MCF 10A (cell line): ENCODE measurements at regions not wholly inside any gene's neighbourhood (a gene's known extent, or its start where the extent isn't known, plus 50 kb on each side); places are given as distances from the start of the nearest gene placed in this dataset.

Experiments used
- BruUV-seq: library from RNA; stranded (reverse); fragments of 400-500 nt; replicated peaks from 2 replicates; lab custom pipeline; 2021; lab: Mats Ljungman, UMichigan
- CTCF ChIA-PET: fragments of 300-600 bp; sonication (Branson Sonifier 250); formaldehyde crosslinking; extraction: SDS; loops from one replicate; lab custom pipeline; 2021; ENCODE audit warnings: antibody characterized with exemption, inconsistent platforms; lab: Yijun Ruan, JAX
- POLR2A ChIA-PET: fragments of 300-600, 350-650 bp; sonication (Branson Sonifier 250); formaldehyde crosslinking; extraction: SDS; loops from one replicate; lab custom pipeline; 2020; ENCODE audit warnings: antibody characterized with exemption, inconsistent platforms; lab: Yijun Ruan, JAX
- DNase-seq: peaks from one replicate; pipeline ENCODE4 v3.0.0-alpha.2; 2018; ENCODE audit not compliant: unreplicated experiment
- H3K27ac Mint-ChIP-seq: one replicate; pipeline ENCODE4 v1.8.0; 2022; ENCODE audit warnings: mild to moderate bottlenecking, low read depth, mixed read lengths; ENCODE audit not compliant: unreplicated experiment
- H3K27me3 Mint-ChIP-seq: one replicate; pipeline ENCODE4 v1.8.0; 2022; ENCODE audit warnings: mixed read lengths; ENCODE audit not compliant: insufficient read depth, unreplicated experiment
- H3K36me3 Mint-ChIP-seq: one replicate; pipeline ENCODE4 v1.8.0; 2022; ENCODE audit warnings: mild to moderate bottlenecking, moderate library complexity, mixed read lengths; ENCODE audit not compliant: insufficient read depth, unreplicated experiment
- H3K4me1 Mint-ChIP-seq: one replicate; pipeline ENCODE4 v1.8.0; 2022; ENCODE audit warnings: mixed read lengths; ENCODE audit not compliant: insufficient read depth, unreplicated experiment
- H3K4me3 Mint-ChIP-seq: one replicate; pipeline ENCODE4 v1.8.0; 2022; ENCODE audit warnings: mild to moderate bottlenecking, moderate library complexity, mixed read lengths; ENCODE audit not compliant: unreplicated experiment
- H3K9me3 Mint-ChIP-seq: one replicate; pipeline ENCODE4 v1.8.0; 2022; ENCODE audit warnings: mixed read lengths; ENCODE audit not compliant: unreplicated experiment
- CTCF ChIP-seq: fragments of 200-600 bp; IDR thresholded peaks from one replicate; pipeline ENCODE4 v1.8.0; 2022; ENCODE audit warnings: antibody characterized with exemption, mild to moderate bottlenecking; ENCODE audit not compliant: unreplicated experiment
- intact Hi-C: fragments of 100-400 bp; cut with micrococcal nuclease; formaldehyde crosslinking; loops from 2 replicates; pipeline ENCODE4 v1.14.1; 2022

GRCh38 chr15:25060996-25061620, 106.3 kb downstream of the SNRPN start:
- no TSS peak for BruUV-seq
- ChIA-PET CTCF (no interaction called here), POLR2A (no interaction called here)
- no peak for TF ChIP-seq CTCF
- H3K27me3 Mint-ChIP-seq, result no peaks in the 10 kb centered on the region
- no peak overlapping the region for H3K27ac Mint-ChIP-seq
- peaks cover 75% of the 10 kb centered on the region for H3K9me3 Mint-ChIP-seq
- intact Hi-C loops, result no loop called here
- H3K4me1 Mint-ChIP-seq, result no peaks in the 10 kb centered on the region
- no peak for DNase-seq
- no peak overlapping the region for H3K4me3 Mint-ChIP-seq
- H3K36me3 Mint-ChIP-seq, result peaks cover 98% of the 10 kb centered on the region

- no peaks in the 10 kb centered on the region for H3K27me3 Mint-ChIP-seq
- ChIA-PET CTCF (interaction anchor here (0.7 kb wide), 1 partner anchor 72 kb away, joined by 3 read pairs; no protein-coding TSS in a partner anchor), POLR2A (no interaction called here)
- no peak for TF ChIP-seq CTCF
- peaks cover 98% of the 10 kb centered on the region for H3K36me3 Mint-ChIP-seq
- no peaks in the 10 kb centered on the region for H3K4me1 Mint-ChIP-seq
- peaks cover 77% of the 10 kb centered on the region for H3K9me3 Mint-ChIP-seq
- no peak overlapping the region for H3K4me3 Mint-ChIP-seq
- no peak for DNase-seq
- no peak overlapping the region for H3K27ac Mint-ChIP-seq
- no TSS peak for BruUV-seq
- intact Hi-C loops, result no loop called here
Observed at GRCh38 chr15:25061808-25062550, 107.2 kb downstream of the SNRPN start.

GRCh38 chr15:25062551-25063430, 108.0 kb downstream of the SNRPN start:
- Mint-ChIP-seq H3K27me3 (no peaks in the 10 kb centered on the region), H3K4me3 (no peak overlapping the region), H3K4me1 (no peaks in the 10 kb centered on the region), H3K9me3 (peaks cover 69% of the 10 kb centered on the region), H3K27ac (no peak overlapping the region), H3K36me3 (peaks cover 98% of the 10 kb centered on the region)
- intact Hi-C loops, result no loop called here
- CTCF ChIA-PET, result interaction anchor here (0.7 kb wide), 1 partner anchor 71 kb away, joined by 3 read pairs; no protein-coding TSS in a partner anchor
- no peak for TF ChIP-seq CTCF
- no TSS peak for BruUV-seq
- no peak for DNase-seq
- POLR2A ChIA-PET, result no interaction called here

GRCh38 chr15:25065286-25065685, 110.5 kb downstream of the SNRPN start:
- Mint-ChIP-seq H3K4me3 (no peak overlapping the region), H3K9me3 (peaks cover 58% of the 10 kb centered on the region), H3K27me3 (no peaks in the 10 kb centered on the region), H3K4me1 (no peaks in the 10 kb centered on the region), H3K36me3 (peaks cover 97% of the 10 kb centered on the region), H3K27ac (no peak overlapping the region)
- intact Hi-C loops, result no loop called here
- no TSS peak for BruUV-seq
- no peak for DNase-seq
- ChIA-PET POLR2A (no interaction called here), CTCF (no interaction called here)
- no peak for TF ChIP-seq CTCF
